HL-60 (cell line): ENCODE measurements at regions not wholly inside any gene's neighbourhood (a gene's known extent, or its start where the extent isn't known, plus 50 kb on each side); places are given as distances from the start of the nearest gene placed in this dataset.

ENCODE experiments used
- CTCF ChIP-seq: IDR thresholded peaks from one replicate; pipeline ENCODE4 v1.5.1; 2011; ENCODE audit warnings: low read length, control low read depth, inconsistent platforms; ENCODE audit not compliant: insufficient read depth
- REST ChIP-seq: IDR thresholded peaks from 2 replicates; pipeline ENCODE4 v1.6.1; 2012; ENCODE audit warnings: low read depth; ENCODE audit not compliant: insufficient replicate concordance

GRCh38 chr1:101115112-101115511 lies 89.5 kb upstream of the DPH5 start:
- no peak for TF ChIP-seq CTCF
- TF ChIP-seq REST = no peak
